ENCODE measurements at regions not wholly inside any gene's neighbourhood (a gene's known extent, or its start where the extent isn't known, plus 50 kb on each side); places are given as distances from the start of the nearest gene placed in this dataset.

DNA sequence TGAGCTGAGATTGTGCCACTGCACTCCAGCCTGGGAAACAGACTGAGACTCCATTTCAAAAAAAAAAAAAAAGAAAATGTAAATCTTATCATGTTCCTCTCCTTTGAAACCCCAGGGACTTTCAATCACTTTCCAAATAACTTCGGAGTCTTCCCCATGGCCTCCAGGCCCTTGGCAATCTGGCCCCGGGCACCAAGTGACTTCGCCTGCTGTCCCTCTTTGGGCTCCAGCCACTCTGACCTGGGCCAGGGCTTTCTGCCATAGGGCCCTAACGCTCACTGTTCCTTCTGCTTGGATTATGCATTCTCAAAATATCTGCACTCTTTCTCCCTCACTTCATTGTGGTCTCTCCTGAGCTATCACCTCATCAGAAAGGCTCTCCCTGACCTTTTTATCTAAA lies 260.9 kb downstream of the KLF13 start:
- DNase-seq: no peak
- intact Hi-C loops (cut with DNase I; ENCODE audit: low total_unique reads): no loop called here
- Histone ChIP-seq H3K27me3 (no peaks in the 10 kb centered on the region), H3K27ac (no peak overlapping the region), H3K4me3 (no peak overlapping the region), H3K9me3 (no peaks in the 10 kb centered on the region), H3K36me3 (ENCODE audit: low read depth, missing control alignments) (no peaks in the 10 kb centered on the region), H3K4me1 (no peaks in the 10 kb centered on the region)
- WGBS, 2 donors: 91 to 95% methylated on average over 4 of the region's 4 CpGs
- no peak for TF ChIP-seq POLR2A (IDR thresholded peaks at IDR 0.05)
- TF ChIP-seq, protein P1, sequence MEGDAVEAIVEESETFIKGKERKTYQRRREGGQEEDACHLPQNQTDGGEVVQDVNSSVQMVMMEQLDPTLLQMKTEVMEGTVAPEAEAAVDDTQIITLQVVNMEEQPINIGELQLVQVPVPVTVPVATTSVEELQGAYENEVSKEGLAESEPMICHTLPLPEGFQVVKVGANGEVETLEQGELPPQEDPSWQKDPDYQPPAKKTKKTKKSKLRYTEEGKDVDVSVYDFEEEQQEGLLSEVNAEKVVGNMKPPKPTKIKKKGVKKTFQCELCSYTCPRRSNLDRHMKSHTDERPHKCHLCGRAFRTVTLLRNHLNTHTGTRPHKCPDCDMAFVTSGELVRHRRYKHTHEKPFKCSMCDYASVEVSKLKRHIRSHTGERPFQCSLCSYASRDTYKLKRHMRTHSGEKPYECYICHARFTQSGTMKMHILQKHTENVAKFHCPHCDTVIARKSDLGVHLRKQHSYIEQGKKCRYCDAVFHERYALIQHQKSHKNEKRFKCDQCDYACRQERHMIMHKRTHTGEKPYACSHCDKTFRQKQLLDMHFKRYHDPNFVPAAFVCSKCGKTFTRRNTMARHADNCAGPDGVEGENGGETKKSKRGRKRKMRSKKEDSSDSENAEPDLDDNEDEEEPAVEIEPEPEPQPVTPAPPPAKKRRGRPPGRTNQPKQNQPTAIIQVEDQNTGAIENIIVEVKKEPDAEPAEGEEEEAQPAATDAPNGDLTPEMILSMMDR (IDR thresholded peaks at IDR 0.05): no peak

DNA sequence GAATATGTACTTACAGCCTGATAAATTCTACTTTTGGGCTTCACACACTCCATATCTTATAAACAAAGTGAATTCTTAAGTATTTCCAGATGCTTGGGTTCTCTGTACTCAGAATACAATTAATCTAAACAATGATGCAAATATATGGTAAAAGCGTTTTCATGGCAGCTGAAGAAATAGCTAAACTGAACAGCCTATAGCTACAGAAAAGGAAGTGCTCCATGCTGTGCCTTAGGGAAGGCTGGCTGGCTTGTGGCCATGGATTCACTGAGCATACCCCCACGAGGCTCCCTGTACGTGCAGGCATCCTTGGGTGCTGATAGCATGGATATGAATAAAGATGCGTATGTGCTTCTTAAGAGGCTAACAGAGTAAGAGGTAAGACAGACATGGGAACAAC lies 264.0 kb downstream of the KLF13 start:
- no peaks in the 10 kb centered on the region for H3K36me3 ChIP-seq (ENCODE audit: low read depth, missing control alignments)
- no peaks in the 10 kb centered on the region for H3K4me1 ChIP-seq
- H3K27ac ChIP-seq: no peak overlapping the region
- no peak overlapping the region for H3K4me3 ChIP-seq
- 59 to 64% methylated on average over 4 of the region's 4 CpGs for WGBS, 2 donors
- intact Hi-C loops (cut with DNase I; ENCODE audit: low total_unique reads): no loop called here
- no peaks in the 10 kb centered on the region for H3K27me3 ChIP-seq
- DNase-seq: no peak
- no peaks in the 10 kb centered on the region for H3K9me3 ChIP-seq
- TF ChIP-seq, protein P1 (IDR thresholded peaks at IDR 0.05): no peak
- no peak for TF ChIP-seq POLR2A (IDR thresholded peaks at IDR 0.05)

DNA sequence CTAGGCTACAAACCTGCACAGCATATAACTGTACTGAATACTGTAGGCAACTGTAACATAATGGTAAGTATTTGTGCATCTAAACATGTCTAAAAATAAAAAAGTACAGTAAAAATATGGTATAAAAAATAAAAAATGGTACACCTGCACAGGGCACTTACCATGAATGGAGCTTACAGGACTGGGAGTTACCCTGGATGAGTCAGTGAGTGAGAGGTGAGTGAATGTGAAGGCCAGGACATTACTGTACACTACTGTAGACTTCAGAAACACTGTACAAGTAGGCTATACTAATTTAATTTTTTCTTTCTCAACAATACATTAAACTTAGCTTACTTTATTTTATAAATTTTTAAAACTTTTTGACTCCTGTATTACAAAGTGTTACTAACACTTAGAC lies 265.3 kb downstream of the KLF13 start:
- H3K9me3 ChIP-seq: no peaks in the 10 kb centered on the region
- no peaks in the 10 kb centered on the region for H3K36me3 ChIP-seq (ENCODE audit: low read depth, missing control alignments)
- no peak for TF ChIP-seq POLR2A (IDR thresholded peaks at IDR 0.05)
- TF ChIP-seq, protein P1 (IDR thresholded peaks at IDR 0.05): no peak
- no peaks in the 10 kb centered on the region for H3K4me1 ChIP-seq
- no peak overlapping the region for H3K27ac ChIP-seq
- no peak overlapping the region for H3K4me3 ChIP-seq
- intact Hi-C loops (cut with DNase I; ENCODE audit: low total_unique reads): no loop called here
- H3K27me3 ChIP-seq: no peaks in the 10 kb centered on the region
- no peak for DNase-seq

DNA sequence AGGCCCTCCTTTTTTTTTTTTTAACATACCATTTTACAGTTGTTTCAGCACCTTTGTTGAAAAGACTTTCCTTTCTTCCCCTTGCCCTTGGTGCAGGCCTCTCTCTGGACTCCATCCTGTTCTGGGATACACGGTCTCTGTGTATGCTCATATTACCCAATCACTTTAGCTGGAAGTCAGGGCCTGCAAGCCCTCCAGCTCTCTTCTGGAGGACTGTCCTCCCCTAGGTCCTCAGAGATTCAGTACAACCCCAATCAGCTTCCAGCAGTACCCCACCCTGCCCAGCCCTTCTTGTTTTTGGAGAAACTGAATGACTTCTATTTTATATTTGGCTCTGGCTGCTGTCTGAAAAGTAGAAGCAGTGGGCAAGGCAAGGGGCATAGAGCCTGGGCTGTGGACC lies 270.8 kb downstream of the KLF13 start:
- Histone ChIP-seq H3K27me3 (no peaks in the 10 kb centered on the region), H3K27ac (no peak overlapping the region), H3K4me3 (no peak overlapping the region), H3K9me3 (no peaks in the 10 kb centered on the region), H3K4me1 (no peaks in the 10 kb centered on the region), H3K36me3 (ENCODE audit: low read depth, missing control alignments) (no peaks in the 10 kb centered on the region)
- intact Hi-C loops (cut with DNase I; ENCODE audit: low total_unique reads): no loop called here
- no peak for DNase-seq
- WGBS, 2 donors: 58 to 86% methylated on average over 1 of the region's 1 CpG
- TF ChIP-seq POLR2A (IDR thresholded peaks at IDR 0.05): no peak
- TF ChIP-seq, protein P1 (IDR thresholded peaks at IDR 0.05): no peak

DNA sequence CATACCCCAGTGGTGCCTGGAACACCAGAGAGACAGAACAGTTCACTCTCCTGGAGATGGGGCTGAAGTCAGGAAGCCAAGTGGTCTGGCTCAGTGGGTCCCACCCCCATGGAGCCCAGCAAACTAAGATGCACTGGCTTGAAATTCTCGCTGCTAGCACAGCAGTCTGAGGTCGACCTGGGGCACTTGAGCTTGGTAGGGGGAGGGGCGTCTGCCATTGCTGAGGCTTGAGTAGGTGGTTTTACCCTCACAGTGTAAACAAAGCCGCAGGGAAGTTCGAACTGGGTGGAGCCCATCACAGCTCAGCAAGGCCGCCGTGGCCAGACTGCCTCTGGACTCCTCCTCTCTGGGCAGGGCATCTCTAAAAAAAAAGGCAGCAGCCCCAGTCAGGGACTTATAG lies 272.0 kb downstream of the KLF13 start:
- intact Hi-C loops (cut with DNase I; ENCODE audit: low total_unique reads): no loop called here
- no peak for DNase-seq
- TF ChIP-seq, protein P1 (IDR thresholded peaks at IDR 0.05): no peak
- no peak for TF ChIP-seq POLR2A (IDR thresholded peaks at IDR 0.05)
- H3K27ac ChIP-seq: no peak overlapping the region
- WGBS, 2 donors: 45 to 49% methylated on average over 6 to 7 of the region's 7 CpGs
- H3K4me3 ChIP-seq: no peak overlapping the region
- no peaks in the 10 kb centered on the region for H3K36me3 ChIP-seq (ENCODE audit: low read depth, missing control alignments)
- H3K9me3 ChIP-seq: no peaks in the 10 kb centered on the region
- H3K4me1 ChIP-seq: no peaks in the 10 kb centered on the region
- H3K27me3 ChIP-seq: no peaks in the 10 kb centered on the region

All from testis (tissue), 2 donors.